ENCODE measurements at regions not wholly inside any gene's neighbourhood (a gene's known extent, or its start where the extent isn't known, plus 50 kb on each side); places are given as distances from the start of the nearest gene placed in this dataset.
A peak's percentile ranks its signal among the peaks of the same experiment; 100 is the strongest.

DNA sequence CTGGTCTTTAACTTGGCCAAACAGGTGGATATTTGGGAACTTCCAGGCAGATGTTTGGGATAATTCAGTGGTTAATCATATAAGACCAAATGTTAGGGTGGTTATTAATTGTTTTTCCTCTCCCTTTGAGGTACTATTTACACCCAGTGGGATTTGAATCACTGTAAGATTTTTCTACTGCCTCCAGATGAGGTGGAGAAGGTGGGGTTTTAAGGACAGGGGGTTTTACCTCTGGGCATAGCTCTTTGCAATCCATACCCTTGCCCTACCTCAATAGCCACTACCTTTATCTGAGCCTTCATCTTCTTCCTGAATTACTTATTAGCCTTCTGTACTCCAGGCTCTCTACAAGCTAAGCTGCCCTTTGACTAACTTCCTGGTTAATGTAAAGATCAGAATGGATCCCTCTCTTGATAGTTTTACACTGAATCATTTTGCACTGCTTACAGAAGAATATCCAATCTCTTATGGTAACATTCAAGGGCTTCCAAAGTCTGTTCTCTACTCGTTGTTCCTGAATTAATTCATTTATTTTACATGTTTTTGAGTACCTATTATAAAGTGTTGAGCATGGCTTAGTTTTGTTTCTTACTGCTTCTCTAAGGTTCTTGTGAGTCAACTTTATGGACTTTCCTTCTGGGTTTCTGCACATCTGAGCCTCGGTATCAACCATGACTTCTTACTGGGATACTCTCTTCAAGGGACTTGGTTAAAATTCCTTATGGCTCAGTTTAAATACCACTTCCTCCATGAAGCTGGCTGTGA lies 331.2 kb upstream of the TBL1XR1 start:
- Histone ChIP-seq H3K9me3 (no peaks in the 10 kb centered on the region), H3K4me1 (peaks cover 0 to 46% (median 29%) of the 10 kb centered on the region in 4 donors), H3K36me3 (no peaks in the 10 kb centered on the region), H3K4me3 (no peak overlapping the region), H3K27ac (peak overlapping the region in 1 of 4 donors; percentile 26), H3K27me3 (no peaks in the 10 kb centered on the region)
- intact Hi-C loops (cut with DNase I), result no loop called here
- 86% methylated on average over 2 of the region's 2 CpGs for WGBS, 2 donors
- no peak for TF ChIP-seq POLR2A (IDR thresholded peaks at IDR 0.05)
- no peak for TF ChIP-seq CTCF (IDR thresholded peaks at IDR 0.05)
- no peak for TF ChIP-seq EP300 (IDR thresholded peaks at IDR 0.05)
- TF ChIP-seq POLR2AphosphoS5 (IDR thresholded peaks at IDR 0.05), result no peak
- no peak for DNase-seq

GRCh38 chr3:177529071-177529550 lies 331.8 kb upstream of the TBL1XR1 start:
- intact Hi-C loops (cut with DNase I), result no loop called here
- Histone ChIP-seq H3K27me3 (no peaks in the 10 kb centered on the region), H3K4me1 (peaks cover 0 to 41% (median 29%) of the 10 kb centered on the region in 4 donors), H3K9me3 (no peaks in the 10 kb centered on the region), H3K36me3 (no peaks in the 10 kb centered on the region), H3K27ac (peak overlapping the region in 1 of 4 donors; percentile 48), H3K4me3 (no peak overlapping the region)
- DNase-seq, result no peak
- TF ChIP-seq POLR2A (IDR thresholded peaks at IDR 0.05), result no peak
- 75 to 86% methylated on average over 1 of the region's 1 CpG for WGBS, 2 donors

GRCh38 chr3:177529716-177530335 lies 332.5 kb upstream of the TBL1XR1 start:
- 93 to 98% methylated on average over 5 of the region's 5 CpGs for WGBS, 2 donors
- Histone ChIP-seq H3K36me3 (no peaks in the 10 kb centered on the region), H3K4me1 (peaks cover 0 to 41% (median 29%) of the 10 kb centered on the region in 4 donors), H3K27me3 (no peaks in the 10 kb centered on the region), H3K9me3 (no peaks in the 10 kb centered on the region), H3K27ac (peak overlapping the region in 2 of 4 donors; percentile 9 to 48), H3K4me3 (no peak overlapping the region)
- TF ChIP-seq POLR2AphosphoS5 (IDR thresholded peaks at IDR 0.05) (no peak), EP300 (IDR thresholded peaks at IDR 0.05) (no peak), CTCF (IDR thresholded peaks at IDR 0.05) (no peak), POLR2A (IDR thresholded peaks at IDR 0.05) (no peak)
- DNase-seq, result no peak
- intact Hi-C loops (cut with DNase I), result no loop called here

GRCh38 chr3:177530908-177531307 lies 333.6 kb upstream of the TBL1XR1 start:
- peak overlapping the region in 2 of 4 donors; percentile 7 to 48 for H3K27ac ChIP-seq
- 79 to 91% methylated on average over 5 of the region's 5 CpGs for WGBS, 2 donors
- H3K27me3 ChIP-seq, result no peaks in the 10 kb centered on the region
- peaks cover 0 to 41% (median 29%) of the 10 kb centered on the region in 4 donors for H3K4me1 ChIP-seq
- H3K9me3 ChIP-seq, result no peaks in the 10 kb centered on the region
- intact Hi-C loops (cut with DNase I), result no loop called here
- TF ChIP-seq EP300 (IDR thresholded peaks at IDR 0.05) (no peak), POLR2AphosphoS5 (IDR thresholded peaks at IDR 0.05) (no peak), CTCF (IDR thresholded peaks at IDR 0.05) (no peak), POLR2A (IDR thresholded peaks at IDR 0.05) (no peak)
- no peak overlapping the region for H3K4me3 ChIP-seq
- H3K36me3 ChIP-seq, result no peaks in the 10 kb centered on the region
- no peak for DNase-seq

DNA sequence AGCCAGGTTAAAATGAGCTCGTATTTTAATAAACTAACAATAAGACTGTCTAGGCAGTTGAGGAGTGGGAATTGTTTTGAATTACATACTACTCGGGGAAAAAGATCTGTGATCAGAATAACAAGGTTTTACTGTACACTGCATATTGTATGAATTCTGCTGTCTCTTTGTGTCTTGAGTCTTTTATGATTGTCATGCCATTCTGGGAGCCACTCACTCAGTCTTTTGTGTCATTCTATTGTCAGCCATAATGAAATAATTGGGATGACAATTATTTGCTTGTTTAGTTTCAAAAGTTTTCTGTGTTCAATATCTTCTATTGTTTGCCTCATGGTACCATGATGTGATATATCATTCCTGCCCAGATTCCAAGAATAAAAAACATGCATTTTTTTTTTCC lies 339.6 kb upstream of the TBL1XR1 start:
- Histone ChIP-seq H3K36me3 (no peaks in the 10 kb centered on the region), H3K4me1 (peaks cover 0 to 36% (median 23%) of the 10 kb centered on the region in 4 donors), H3K27ac (no peak overlapping the region), H3K9me3 (no peaks in the 10 kb centered on the region), H3K4me3 (no peak overlapping the region), H3K27me3 (no peaks in the 10 kb centered on the region)
- TF ChIP-seq POLR2A (IDR thresholded peaks at IDR 0.05) (no peak), CTCF (IDR thresholded peaks at IDR 0.05) (no peak), POLR2AphosphoS5 (IDR thresholded peaks at IDR 0.05) (no peak), EP300 (IDR thresholded peaks at IDR 0.05) (no peak)
- DNase-seq, result no peak
- intact Hi-C loops (cut with DNase I), result no loop called here
- WGBS, 2 donors, result 95% methylated on average over 2 of the region's 2 CpGs
